Transverse colon (tissue), 4 donors: ENCODE measurements at regions not wholly inside any gene's neighbourhood (a gene's known extent, or its start where the extent isn't known, plus 50 kb on each side); places are given as distances from the start of the nearest gene placed in this dataset.

Source experiments
- CTCF ChIP-seq, 5 experiments: fragments of 200-600 bp in 3 of 5; fragments of 450-650 bp in 2 of 5; sonication (generic) in 3 of 5; IDR thresholded peaks; 1 replicate in 2 of 5; 2 replicates in 3 of 5; pipeline ENCODE4 v1.5.1; 2016 to 2017; ENCODE audit warnings: antibody characterized with exemption in 5 of 5, inconsistent platforms in 3 of 5, mild to moderate bottlenecking in 2 of 5, moderate library complexity in 1 of 5
- EP300 ChIP-seq: sonication (generic); formaldehyde crosslinking; IDR thresholded peaks from one replicate; pipeline ENCODE4 v1.6.1; 2017; ENCODE audit warnings: antibody characterized with exemption, low read depth
- POLR2A ChIP-seq: fragments of 450-650 bp; IDR thresholded peaks from one replicate; pipeline ENCODE4 v1.6.1; 2016; ENCODE audit warnings: antibody characterized with exemption, mild to moderate bottlenecking, moderate library complexity
- POLR2AphosphoS5 ChIP-seq, 3 donors: sonication (generic); formaldehyde crosslinking; IDR thresholded peaks; one replicate each; pipeline ENCODE4 v1.6.1; 2016; ENCODE audit warnings: antibody characterized with exemption in 3 of 3

DNA sequence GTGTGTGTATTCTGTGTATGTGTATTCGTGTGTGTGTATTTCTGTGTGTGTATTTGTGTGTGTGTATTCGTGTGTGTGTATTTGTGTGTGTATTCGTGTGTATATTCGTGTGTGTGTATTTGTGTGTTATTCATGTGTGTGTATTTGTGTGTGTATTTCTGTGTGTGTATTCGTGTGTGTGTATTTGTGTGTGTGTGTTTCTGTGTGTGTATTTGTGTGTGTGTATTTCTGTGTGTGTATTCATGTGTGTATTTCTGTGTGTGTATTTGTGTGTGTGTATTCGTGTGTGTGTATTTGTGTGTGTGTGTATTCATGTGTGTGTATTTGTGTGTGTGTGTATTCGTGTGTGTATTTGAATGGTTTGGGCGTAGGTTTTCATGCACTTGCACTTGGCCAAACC lies 405.4 kb downstream of the SOX2 start:
- TF ChIP-seq POLR2A, result no peak
- no peak for TF ChIP-seq CTCF (IDR thresholded peaks at IDR 0.05)
- TF ChIP-seq EP300, result no peak
- TF ChIP-seq POLR2AphosphoS5 (IDR thresholded peaks at IDR 0.05), result no peak
